Caco-2 (cell line): ENCODE measurements at regions not wholly inside any gene's neighbourhood (a gene's known extent, or its start where the extent isn't known, plus 50 kb on each side); places are given as distances from the start of the nearest gene placed in this dataset.

Experiments
- BruUV-seq: library from RNA; stranded (reverse); fragments of 400-500 nt; replicated peaks from 2 replicates; lab custom pipeline; 2021; lab: Mats Ljungman, UMichigan
- CTCF ChIA-PET: fragments of 300-600 bp; sonication (Branson Sonifier 250); formaldehyde crosslinking; loops from one replicate; lab custom pipeline; 2022; ENCODE audit warnings: antibody characterized with exemption; lab: Charles Lee
- POLR2A ChIA-PET: fragments of 300-600 bp; sonication (Branson Sonifier 250); formaldehyde crosslinking; loops from one replicate; lab custom pipeline; 2022; ENCODE audit warnings: antibody characterized with exemption; lab: Charles Lee
- DNase-seq, 2 experiments: peaks; one replicate each; pipeline versions ENCODE4 v3.0.0 to v3.0.0-alpha.2; 2020 to 2022
- H3K27me3 ChIP-seq: replicated peaks from 2 replicates; pipeline ENCODE4 v1.6.0; 2011; ENCODE audit warnings: low read length; ENCODE audit not compliant: control insufficient read depth, insufficient read depth
- H3K36me3 ChIP-seq: 2 replicates; pipeline ENCODE4 v1.5.1; 2011; ENCODE audit warnings: low read length; ENCODE audit not compliant: control insufficient read depth, insufficient read depth
- H3K4me1 ChIP-seq: fragments of 250-450 bp; sonication (Bioruptor Pico); 2 replicates; pipeline ENCODE4 v1.5.1; 2020; ENCODE audit warnings: mild to moderate bottlenecking
- H3K4me3 ChIP-seq: 2 replicates; pipeline ENCODE4 v1.5.1; 2011; ENCODE audit warnings: low read depth, mild to moderate bottlenecking, control low read depth, low read length
- H3K9me3 ChIP-seq: fragments of 250-450 bp; sonication (Bioruptor Pico); 2 replicates; pipeline ENCODE4 v1.5.1; 2020; ENCODE audit warnings: mild to moderate bottlenecking, moderate library complexity
- H3K27ac Mint-ChIP-seq: one replicate; pipeline ENCODE4 v1.8.0; 2022; ENCODE audit warnings: mixed read lengths; ENCODE audit not compliant: unreplicated experiment
- H3K27me3 Mint-ChIP-seq: one replicate; pipeline ENCODE4 v1.8.0; 2022; ENCODE audit warnings: mixed read lengths; ENCODE audit not compliant: insufficient read depth, unreplicated experiment
- H3K36me3 Mint-ChIP-seq: one replicate; pipeline ENCODE4 v1.8.0; 2022; ENCODE audit warnings: mild to moderate bottlenecking, mixed read lengths; ENCODE audit not compliant: insufficient read depth, unreplicated experiment
- H3K4me1 Mint-ChIP-seq: one replicate; pipeline ENCODE4 v1.8.0; 2022; ENCODE audit warnings: low read depth, mixed read lengths; ENCODE audit not compliant: unreplicated experiment
- H3K4me3 Mint-ChIP-seq: one replicate; pipeline ENCODE4 v1.8.0; 2022; ENCODE audit warnings: mild to moderate bottlenecking, moderate library complexity, mixed read lengths; ENCODE audit not compliant: unreplicated experiment
- H3K9me3 Mint-ChIP-seq: one replicate; pipeline ENCODE4 v1.8.0; 2022; ENCODE audit warnings: mixed read lengths; ENCODE audit not compliant: unreplicated experiment
- CTCF ChIP-seq, 2 experiments: fragments of 200-600 bp in 1 of 2; IDR thresholded peaks; 1 replicate in 1 of 2; 2 replicates in 1 of 2; pipeline versions ENCODE4 v1.5.1 to v1.8.0; 2011 to 2022; ENCODE audit warnings: antibody characterized with exemption in 1 of 2, control low read depth in 1 of 2, inconsistent platforms in 1 of 2, low read depth in 1 of 2, low read length in 1 of 2, mild to moderate bottlenecking in 1 of 2, moderate library complexity in 1 of 2; ENCODE audit not compliant: insufficient read depth in 1 of 2, severe bottlenecking in 1 of 2, unreplicated experiment in 1 of 2
- intact Hi-C: fragments of 100-400 bp; cut with micrococcal nuclease; formaldehyde crosslinking; loops from one replicate; pipeline ENCODE4 v1.10.0; 2022; ENCODE audit not compliant: unreplicated experiment

- no peaks in the 10 kb centered on the region for H3K4me1 ChIP-seq
- Mint-ChIP-seq H3K9me3 (no peaks in the 10 kb centered on the region), H3K27ac (no peak overlapping the region), H3K27me3 (peaks cover 10% of the 10 kb centered on the region), H3K4me3 (no peak overlapping the region), H3K4me1 (peaks cover 8% of the 10 kb centered on the region), H3K36me3 (no peaks in the 10 kb centered on the region)
- DNase-seq: no peak
- ChIA-PET POLR2A (interaction anchor here (0.5 kb wide), 1 partner anchor 171 kb away, joined by 3 read pairs; no protein-coding TSS in a partner anchor), CTCF (no interaction called here)
- no peak for TF ChIP-seq CTCF (IDR thresholded peaks at IDR 0.05; ENCODE audit: insufficient read depth in 1 of 2, low read depth in 1 of 2, low read length in 1 of 2, severe bottlenecking in 1 of 2, unreplicated experiment in 1 of 2)
- H3K9me3 ChIP-seq: no peaks in the 10 kb centered on the region
- intact Hi-C loops: no loop called here
- H3K4me3 ChIP-seq: no peak overlapping the region
- no TSS peak for BruUV-seq
- H3K27me3 ChIP-seq: no peaks in the 10 kb centered on the region
- H3K36me3 ChIP-seq: no peaks in the 10 kb centered on the region
Observed at GRCh38 chr1:165052936-165053335, 303.6 kb downstream of the LMX1A start.

- Mint-ChIP-seq H3K4me1 (peaks cover 8% of the 10 kb centered on the region), H3K4me3 (no peak overlapping the region), H3K27ac (no peak overlapping the region), H3K36me3 (no peaks in the 10 kb centered on the region), H3K9me3 (no peaks in the 10 kb centered on the region), H3K27me3 (peaks cover 10% of the 10 kb centered on the region)
- intact Hi-C loops: no loop called here
- Histone ChIP-seq H3K27me3 (no peaks in the 10 kb centered on the region), H3K9me3 (no peaks in the 10 kb centered on the region), H3K4me1 (no peaks in the 10 kb centered on the region), H3K36me3 (no peaks in the 10 kb centered on the region), H3K4me3 (no peak overlapping the region)
- no peak for TF ChIP-seq CTCF (IDR thresholded peaks at IDR 0.05; ENCODE audit: insufficient read depth in 1 of 2, low read depth in 1 of 2, low read length in 1 of 2, severe bottlenecking in 1 of 2, unreplicated experiment in 1 of 2)
- POLR2A ChIA-PET: interaction anchor here (0.5 kb wide), 1 partner anchor 171 kb away, joined by 3 read pairs; no protein-coding TSS in a partner anchor
- BruUV-seq: no TSS peak
- CTCF ChIA-PET: no interaction called here
- DNase-seq: no peak
Observed at GRCh38 chr1:165052431-165052830, 304.1 kb downstream of the LMX1A start.

- no peak for TF ChIP-seq CTCF (IDR thresholded peaks at IDR 0.05; ENCODE audit: insufficient read depth in 1 of 2, low read depth in 1 of 2, low read length in 1 of 2, severe bottlenecking in 1 of 2, unreplicated experiment in 1 of 2)
- H3K4me1 Mint-ChIP-seq: peaks cover 8% of the 10 kb centered on the region
- H3K36me3 ChIP-seq: no peaks in the 10 kb centered on the region
- H3K4me1 ChIP-seq: no peaks in the 10 kb centered on the region
- BruUV-seq: no TSS peak
- H3K27ac Mint-ChIP-seq: no peak overlapping the region
- peaks cover 6% of the 10 kb centered on the region for H3K27me3 Mint-ChIP-seq
- H3K4me3 Mint-ChIP-seq: no peak overlapping the region
- no peaks in the 10 kb centered on the region for H3K27me3 ChIP-seq
- ChIA-PET CTCF (no interaction called here), POLR2A (no interaction called here)
- H3K4me3 ChIP-seq: no peak overlapping the region
- no peaks in the 10 kb centered on the region for H3K36me3 Mint-ChIP-seq
- intact Hi-C loops: no loop called here
- DNase-seq: no peak
- H3K9me3 Mint-ChIP-seq: no peaks in the 10 kb centered on the region
- H3K9me3 ChIP-seq: no peaks in the 10 kb centered on the region
Observed at GRCh38 chr1:165050246-165050645, 306.3 kb downstream of the LMX1A start.
